Sigmoid colon (tissue), 4 donors: ENCODE measurements at regions not wholly inside any gene's neighbourhood (a gene's known extent, or its start where the extent isn't known, plus 50 kb on each side); places are given as distances from the start of the nearest gene placed in this dataset.

Experiments used
- CTCF ChIP-seq, 4 experiments: fragments of 450-650 bp in 3 of 4; fragments of 200-600 bp in 1 of 4; IDR thresholded peaks; one replicate each; pipeline ENCODE4 v1.5.1; 2016 to 2019; ENCODE audit warnings: antibody characterized with exemption in 4 of 4, mild to moderate bottlenecking in 3 of 4, moderate library complexity in 2 of 4
- POLR2A ChIP-seq, 2 donors: fragments of 450-650 bp; IDR thresholded peaks; one replicate each; pipeline ENCODE4 v1.6.1; 2016; ENCODE audit warnings: antibody characterized with exemption in 2 of 2, mild to moderate bottlenecking in 2 of 2, moderate library complexity in 2 of 2
- POLR2AphosphoS5 ChIP-seq, 4 donors: sonication (generic); formaldehyde crosslinking; IDR thresholded peaks; one replicate each; pipeline ENCODE4 v1.6.1; 2017; ENCODE audit warnings: antibody characterized with exemption in 4 of 4

- TF ChIP-seq POLR2AphosphoS5 (IDR thresholded peaks at IDR 0.05) (no peak), CTCF (IDR thresholded peaks at IDR 0.05) (no peak), POLR2A (IDR thresholded peaks at IDR 0.05) (no peak)
These were observed 503.2 kb downstream of the OTOL1 start for GRCh38 chr3:161999846-162000245.
